Activated T-cell treated with anti-CD3 and anti-CD28 coated beads for 4 hours (primary cell): ENCODE measurements at regions not wholly inside any gene's neighbourhood (a gene's known extent, or its start where the extent isn't known, plus 50 kb on each side); places are given as distances from the start of the nearest gene placed in this dataset.
A peak's percentile ranks its signal among the peaks of the same experiment; 100 is the strongest.
"Not testable (repeated sequence)": the region's sequence is repeated elsewhere in the genome, so short reads cannot be mapped to it uniquely, and the experiment has no call there.

ENCODE experiments used
- DNase-seq: peaks from one replicate; pipeline ENCODE4 v3.0.0-alpha.2; 2020

DNA sequence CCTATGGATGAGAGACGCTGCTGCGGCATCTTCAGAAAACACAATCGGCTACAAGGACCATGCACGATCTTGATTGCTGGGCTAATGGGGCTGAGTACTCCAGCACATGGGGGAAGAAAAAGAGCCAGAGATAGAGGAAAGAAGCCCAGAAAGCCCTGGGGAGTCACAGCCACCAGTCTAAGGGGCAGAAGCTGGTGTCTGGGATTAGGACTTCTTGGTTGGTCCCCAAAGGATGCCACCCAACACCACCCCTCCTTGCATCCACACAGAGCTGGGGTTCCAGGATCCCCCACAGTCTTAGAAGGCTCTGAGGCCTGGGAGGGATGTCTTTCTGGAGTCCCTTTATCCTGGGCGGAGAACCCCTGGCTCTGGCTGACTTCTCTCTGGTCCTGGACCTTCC lies 98.4 kb upstream of the TARDBP start:
- no peak for DNase-seq

- DNase-seq: no peak
These were observed 96.9 kb upstream of the TARDBP start for GRCh38 chr1:10915594-10915993.

DNA sequence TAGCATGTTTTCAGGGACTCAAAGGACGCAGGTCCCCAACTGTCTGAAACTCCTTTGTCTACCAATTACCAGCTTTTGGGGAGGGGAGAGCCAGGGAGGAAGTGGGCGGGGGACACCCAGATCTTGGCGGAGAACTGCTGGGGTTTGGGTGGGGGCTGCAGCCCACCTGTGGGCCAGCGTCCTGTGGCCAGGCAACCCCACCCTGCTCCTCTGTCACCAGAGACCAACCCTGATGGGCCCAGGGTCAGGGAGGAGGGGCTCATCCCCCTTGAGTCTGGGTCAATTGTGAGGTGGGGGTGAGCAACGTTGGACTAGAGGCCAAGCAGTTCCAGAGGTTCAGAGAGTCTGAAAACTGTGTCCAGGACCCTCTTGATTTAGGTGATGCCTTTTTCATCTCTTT lies 96.1 kb upstream of the TARDBP start:
- no peak for DNase-seq

DNA sequence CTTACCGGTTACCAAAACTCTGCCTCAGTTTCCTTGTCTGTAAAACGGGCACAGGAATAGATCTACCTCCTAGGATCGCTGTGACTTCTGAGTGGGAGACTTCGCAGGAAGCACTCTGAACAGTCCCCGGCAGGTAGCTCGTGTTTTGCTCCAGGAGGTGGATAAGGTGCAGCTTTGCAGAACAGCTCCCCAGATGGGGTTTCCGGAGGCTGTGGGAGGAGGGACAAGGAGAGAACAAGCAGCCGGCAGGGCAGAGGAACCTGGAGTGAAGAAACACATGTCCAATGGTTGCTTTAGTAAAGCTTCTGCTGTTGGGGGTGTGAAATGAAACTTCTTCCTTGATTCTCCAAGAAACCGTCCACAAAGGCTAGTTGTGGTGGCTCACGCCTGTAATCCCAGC lies 95.5 kb upstream of the TARDBP start:
- no peak for DNase-seq

DNA sequence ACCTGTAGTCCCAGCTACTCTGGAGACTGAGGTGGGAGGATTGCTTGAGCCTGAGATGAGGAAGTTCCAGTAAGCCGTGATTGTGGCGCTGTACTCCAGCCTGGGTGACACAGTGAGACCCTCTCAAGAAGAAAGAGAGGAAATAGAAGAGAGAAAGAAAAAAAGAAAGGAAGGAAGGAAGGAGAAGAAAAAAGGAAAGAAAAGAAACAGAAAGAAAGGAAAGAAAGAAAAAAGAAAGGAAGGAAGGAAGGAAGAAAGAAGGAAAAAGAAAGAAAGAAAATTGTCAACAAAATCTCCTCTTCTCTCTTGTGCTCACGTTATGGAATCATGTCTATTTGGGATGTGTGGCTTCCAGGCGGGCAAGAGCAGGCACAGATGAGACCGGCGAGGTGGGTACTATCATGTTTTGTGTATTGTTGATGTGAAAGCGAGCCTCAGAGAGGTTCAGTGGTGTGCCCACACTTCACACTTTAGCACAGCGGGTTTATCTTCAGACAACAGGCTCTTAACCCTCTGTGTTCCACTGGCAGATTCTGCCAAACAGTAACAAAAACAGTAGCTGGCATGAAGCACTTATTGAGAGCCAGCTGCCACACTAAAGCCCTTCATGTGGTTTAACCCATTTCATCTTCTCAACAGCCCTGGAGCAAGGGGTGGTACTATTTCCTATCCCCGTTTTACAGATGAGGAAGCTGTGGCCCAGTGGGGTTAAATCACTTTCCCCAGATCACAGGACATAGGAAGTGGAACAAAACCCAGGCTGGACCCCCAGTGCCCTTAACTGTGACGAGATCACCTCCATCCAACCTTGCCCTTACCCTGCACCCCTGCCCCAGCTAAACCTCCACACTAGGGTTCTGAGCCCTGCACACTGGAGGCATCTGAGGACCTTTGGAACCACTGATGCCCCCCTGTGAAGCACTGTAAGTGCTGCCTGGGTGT lies 94.7 kb upstream of the TARDBP start:
- no peak for DNase-seq

DNA sequence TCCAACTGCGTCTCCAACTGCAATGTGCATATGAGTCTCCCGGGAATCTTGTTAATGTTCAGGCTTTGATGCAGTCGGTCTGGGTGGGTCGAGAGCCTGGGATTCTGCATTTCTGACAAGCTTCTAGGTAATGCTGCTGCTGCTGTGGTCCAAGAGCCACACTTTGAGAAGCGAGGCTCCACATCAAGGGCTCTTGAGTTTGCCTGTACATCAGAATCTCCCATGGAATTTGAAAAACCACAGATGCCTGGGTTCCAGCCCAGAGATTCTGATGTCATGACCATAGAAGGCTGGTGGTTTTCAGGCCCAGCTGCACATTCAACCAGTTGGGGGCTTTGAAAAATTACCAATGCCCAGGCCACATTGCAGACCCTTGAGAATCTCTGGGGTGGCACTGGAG lies 93.9 kb upstream of the TARDBP start:
- DNase-seq: no peak

DNA sequence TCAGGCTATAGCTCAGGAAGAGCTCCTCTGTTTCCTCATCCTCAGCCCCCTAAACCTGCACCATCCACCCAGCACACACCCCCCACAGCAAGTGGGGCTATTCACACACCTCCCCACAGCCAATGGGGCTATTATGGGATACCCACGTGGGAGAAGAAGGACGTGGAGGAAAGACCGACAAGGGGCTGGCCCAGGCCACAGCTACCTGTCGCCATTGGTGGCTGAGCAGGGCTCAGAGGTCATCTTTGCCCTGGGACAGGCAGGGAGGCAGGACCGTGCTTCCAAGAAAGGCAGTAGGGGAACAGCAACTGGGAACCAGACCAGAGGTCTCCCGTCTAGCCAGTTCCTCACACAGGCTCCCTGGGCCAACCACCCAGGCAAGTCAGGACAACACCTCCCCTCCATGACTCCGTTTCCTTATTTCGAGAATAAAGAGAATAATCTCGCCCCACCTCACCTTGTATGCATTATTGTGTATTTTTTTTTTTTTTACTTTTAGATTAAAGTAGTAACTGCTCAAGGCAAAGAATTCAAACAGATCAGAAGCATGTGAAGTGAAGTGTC lies 92.3 kb upstream of the TARDBP start:
- DNase-seq: no peak

GRCh38 chr1:10922315-10923060 lies 90.0 kb upstream of the TARDBP start:
- DNase-seq: not testable (repeated sequence)

DNA sequence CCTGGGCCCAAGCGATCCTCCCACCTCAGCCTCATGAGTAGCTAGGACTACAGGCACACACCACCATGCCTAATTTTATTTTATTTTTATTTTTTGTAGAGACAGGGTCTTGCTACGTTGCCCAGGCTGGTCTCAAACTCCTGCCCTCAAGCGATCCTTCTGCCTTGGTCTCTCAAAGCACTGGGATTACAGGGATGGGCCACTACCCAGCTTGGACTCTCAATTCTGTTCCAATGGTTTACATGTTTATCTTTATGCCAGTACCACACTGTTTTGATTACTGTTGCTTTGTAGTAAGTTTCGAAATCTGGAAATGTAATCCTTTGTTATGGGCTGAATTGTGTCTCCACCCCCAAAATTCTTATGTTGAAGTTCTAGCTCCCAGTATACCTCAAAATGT lies 88.4 kb upstream of the TARDBP start:
- no peak for DNase-seq

- DNase-seq: no peak
These were observed 83.8 kb upstream of the TARDBP start for GRCh38 chr1:10928654-10929053.

GRCh38 chr1:10932088-10932487 lies 80.4 kb upstream of the TARDBP start:
- DNase-seq: no peak

DNA sequence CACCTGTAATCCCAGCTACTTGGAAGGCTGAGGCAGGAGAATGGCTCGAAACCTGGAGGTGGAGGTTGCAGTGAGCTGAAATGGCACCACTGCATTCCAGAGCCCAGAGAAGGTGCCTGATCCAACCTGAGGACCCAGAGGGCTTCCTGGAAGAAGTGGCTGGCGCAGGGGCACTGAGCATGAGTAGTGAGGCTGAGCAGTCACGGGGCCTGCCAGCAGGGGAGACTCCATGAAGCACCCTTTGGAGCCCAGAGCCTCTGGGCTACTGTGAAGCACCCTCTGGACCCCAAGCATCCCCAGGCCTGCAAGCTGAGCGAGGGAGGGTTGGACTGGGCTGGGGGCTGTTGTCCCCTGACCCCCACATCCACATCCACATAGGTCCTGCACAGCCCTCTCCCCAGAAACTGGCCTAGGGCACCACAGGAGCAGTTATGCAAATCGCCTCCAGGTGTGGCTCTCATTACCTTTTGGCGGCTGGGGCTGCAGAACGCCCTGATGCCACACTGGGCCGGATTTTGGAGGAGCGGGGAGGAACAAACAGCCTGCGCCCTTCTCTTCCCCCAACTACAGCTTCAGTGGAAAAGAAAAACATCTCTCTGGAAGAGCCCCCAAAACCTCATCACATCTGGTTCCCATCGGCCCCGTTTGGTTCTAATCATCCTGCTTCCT lies 78.2 kb upstream of the TARDBP start:
- no peak for DNase-seq

- DNase-seq: no peak
These were observed 77.2 kb upstream of the TARDBP start for GRCh38 chr1:10935246-10935645.

DNA sequence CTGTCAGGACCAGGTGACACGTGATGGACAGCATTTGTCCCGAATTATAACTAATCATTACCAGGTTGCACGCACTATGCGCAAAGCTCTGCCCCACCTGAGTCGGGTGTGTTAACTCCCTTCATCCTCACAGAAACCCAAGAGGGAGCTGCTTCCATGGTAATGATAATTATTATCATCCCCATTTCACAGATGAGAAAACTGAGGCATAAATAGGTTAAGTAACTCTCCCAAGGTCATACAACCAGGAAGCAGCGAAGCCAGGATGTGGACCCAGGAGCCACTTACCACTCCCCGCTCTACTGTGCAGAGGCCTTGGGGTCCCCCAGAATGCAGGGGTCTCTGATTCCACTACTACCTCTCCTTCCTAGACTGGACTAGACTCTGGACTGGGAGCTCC lies 76.7 kb upstream of the TARDBP start:
- DNase-seq: no peak

DNA sequence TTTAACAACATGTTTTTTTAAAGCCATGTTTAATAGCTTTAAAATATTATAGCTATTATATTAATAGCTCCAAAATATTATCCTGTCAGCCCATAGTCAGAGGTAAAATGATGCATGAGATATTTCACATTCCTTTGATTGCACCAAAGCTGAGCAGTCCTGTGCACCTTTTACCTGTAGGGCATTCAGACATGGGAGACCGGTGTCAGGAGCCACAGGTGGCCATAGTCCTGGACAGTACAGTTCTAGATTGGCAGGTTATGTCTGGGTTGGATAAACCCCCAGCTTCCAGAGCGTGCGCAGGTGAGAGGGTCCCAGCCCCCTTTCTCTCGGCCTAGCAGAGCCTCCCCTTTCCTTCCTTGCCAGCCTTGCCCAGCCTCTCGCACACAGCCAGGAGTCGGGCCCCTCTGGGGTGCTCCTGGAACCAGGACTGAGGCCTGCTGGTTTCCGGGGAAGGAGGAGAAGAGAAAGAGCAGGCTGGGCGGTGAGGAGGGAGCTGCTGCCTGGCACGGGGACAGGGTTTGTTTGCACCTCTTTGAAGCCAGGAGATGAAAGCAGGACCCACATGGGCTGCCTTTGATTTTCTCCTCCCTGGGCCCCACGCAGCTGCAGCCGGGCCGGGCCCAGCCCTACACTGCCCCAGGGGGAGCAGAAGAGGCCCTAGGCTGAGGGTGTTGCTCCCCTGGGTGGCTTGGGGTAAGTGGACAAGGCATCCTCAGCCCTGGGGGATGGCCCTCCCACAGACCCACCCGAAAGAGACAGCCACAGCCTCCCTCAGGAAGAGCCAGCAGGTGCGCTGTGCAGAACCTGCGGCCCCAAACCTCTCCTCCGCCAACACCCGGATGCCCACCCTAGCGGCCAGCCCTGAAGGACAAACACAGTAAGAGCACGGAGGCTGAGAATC lies 75.2 kb upstream of the TARDBP start:
- no peak for DNase-seq

DNA sequence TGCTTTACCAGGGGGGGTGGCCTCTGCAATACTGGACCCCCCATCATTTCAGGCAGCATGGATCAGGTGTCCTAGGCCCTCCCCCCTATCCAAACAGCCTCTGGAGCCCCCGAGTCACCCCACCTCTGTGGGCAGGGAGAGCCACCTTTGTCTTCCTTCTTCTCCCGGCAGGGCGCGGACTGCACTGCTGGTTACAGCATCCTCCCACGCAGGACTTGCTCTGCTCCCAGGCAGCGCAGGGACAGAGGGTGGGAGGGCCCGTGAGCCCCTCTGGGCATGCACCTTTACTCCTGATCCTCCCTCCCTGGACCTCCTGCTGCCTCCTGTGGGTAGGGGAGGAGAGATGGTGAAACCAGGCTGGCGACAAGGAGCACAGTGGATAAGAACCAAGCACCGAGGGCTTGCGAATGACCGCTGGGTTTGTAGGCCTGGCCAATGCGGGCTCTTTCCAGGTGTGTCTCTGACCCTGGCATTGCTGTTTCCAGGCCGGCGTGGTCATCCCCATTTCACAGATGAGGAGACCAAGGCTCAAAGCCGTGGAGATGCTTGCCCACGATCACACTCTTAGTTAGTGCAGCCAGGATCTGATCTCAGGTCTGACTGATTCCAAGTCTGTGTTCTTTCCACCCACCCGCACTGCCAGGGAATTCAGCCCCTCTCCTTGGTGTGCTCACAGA lies 73.6 kb upstream of the TARDBP start:
- DNase-seq: no peak

- DNase-seq: peak; percentile 39
These were observed 72.6 kb upstream of the TARDBP start for GRCh38 chr1:10939654-10940450.

GRCh38 chr1:10940451-10940804 lies 72.0 kb upstream of the TARDBP start:
- DNase-seq: no peak

DNA sequence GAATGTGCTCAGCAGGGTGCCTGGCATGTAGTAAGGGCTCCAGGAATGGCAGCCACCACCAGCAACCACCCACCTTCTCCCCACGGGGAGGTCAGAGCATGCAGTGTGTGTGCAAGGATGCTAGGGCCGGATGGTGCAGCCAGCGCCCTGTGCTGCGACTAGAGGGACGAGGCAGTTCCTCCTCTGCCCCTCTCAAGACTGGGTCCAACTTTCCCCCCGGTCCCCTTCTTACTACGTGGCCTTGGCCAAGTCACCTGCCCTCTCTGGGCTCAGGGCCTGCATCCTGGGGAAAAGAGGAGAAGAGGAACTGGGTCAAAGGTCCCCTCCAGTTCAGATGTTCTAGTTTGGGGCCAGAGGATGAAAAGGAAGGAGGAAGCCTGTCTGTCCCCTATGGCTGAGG lies 71.6 kb upstream of the TARDBP start:
- no peak for DNase-seq

- peak; percentile 62 for DNase-seq
These were observed 70.4 kb upstream of the TARDBP start for GRCh38 chr1:10941891-10942541.
